ENCODE measurements at regions not wholly inside any gene's neighbourhood (a gene's known extent, or its start where the extent isn't known, plus 50 kb on each side); places are given as distances from the start of the nearest gene placed in this dataset.

DNA sequence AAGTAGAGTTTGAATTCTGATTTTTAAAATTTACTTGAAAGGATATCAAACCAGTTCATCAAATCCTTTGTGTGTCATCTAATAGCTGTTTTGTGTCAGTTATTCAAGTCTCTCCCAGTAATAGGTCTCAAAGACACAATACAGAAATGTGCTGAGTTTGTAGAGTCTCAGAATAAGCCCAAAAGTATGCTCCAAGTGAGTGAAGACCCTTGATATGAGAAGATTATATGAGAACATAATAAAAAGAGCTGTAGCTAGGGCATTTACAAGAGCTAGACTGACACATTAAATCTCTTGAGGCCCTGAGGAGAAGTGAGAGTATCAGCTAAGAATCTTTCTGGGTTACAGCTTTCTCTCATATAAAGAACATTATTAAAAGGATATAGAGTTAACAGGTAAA, 721.0 kb upstream of the ARRDC3 start:
- TF ChIP-seq, protein P1, sequence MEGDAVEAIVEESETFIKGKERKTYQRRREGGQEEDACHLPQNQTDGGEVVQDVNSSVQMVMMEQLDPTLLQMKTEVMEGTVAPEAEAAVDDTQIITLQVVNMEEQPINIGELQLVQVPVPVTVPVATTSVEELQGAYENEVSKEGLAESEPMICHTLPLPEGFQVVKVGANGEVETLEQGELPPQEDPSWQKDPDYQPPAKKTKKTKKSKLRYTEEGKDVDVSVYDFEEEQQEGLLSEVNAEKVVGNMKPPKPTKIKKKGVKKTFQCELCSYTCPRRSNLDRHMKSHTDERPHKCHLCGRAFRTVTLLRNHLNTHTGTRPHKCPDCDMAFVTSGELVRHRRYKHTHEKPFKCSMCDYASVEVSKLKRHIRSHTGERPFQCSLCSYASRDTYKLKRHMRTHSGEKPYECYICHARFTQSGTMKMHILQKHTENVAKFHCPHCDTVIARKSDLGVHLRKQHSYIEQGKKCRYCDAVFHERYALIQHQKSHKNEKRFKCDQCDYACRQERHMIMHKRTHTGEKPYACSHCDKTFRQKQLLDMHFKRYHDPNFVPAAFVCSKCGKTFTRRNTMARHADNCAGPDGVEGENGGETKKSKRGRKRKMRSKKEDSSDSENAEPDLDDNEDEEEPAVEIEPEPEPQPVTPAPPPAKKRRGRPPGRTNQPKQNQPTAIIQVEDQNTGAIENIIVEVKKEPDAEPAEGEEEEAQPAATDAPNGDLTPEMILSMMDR (IDR thresholded peaks at IDR 0.05; ENCODE audit: low read depth, low read length, poor library complexity, severe bottlenecking) = no peak
- no peak for TF ChIP-seq EZH2phosphoT487 (IDR thresholded peaks at IDR 0.05; ENCODE audit: borderline replicate concordance, low read length)

Data from DOHH2 (cell line).